Left ventricle myocardium inferior (tissue), 1 donor: ENCODE measurements at regions not wholly inside any gene's neighbourhood (a gene's known extent, or its start where the extent isn't known, plus 50 kb on each side); places are given as distances from the start of the nearest gene placed in this dataset.

Source experiments
- DNase-seq: peaks from one replicate; pipeline ENCODE4 v3.0.0-alpha.2; 2020
- H3K27ac ChIP-seq: fragments of 200-600 bp; replicated peaks from 2 replicates; pipeline ENCODE4 v1.8.0; 2021
- H3K27me3 ChIP-seq: fragments of 200-600 bp; 2 replicates; pipeline ENCODE4 v1.8.0; 2021; ENCODE audit warnings: low read depth
- H3K36me3 ChIP-seq: fragments of 200-600 bp; 2 replicates; pipeline ENCODE4 v1.8.0; 2021
- H3K4me1 ChIP-seq: fragments of 200-600 bp; 2 replicates; pipeline ENCODE4 v1.8.0; 2021
- H3K4me3 ChIP-seq: fragments of 200-600 bp; 2 replicates; pipeline ENCODE4 v1.8.0; 2021; ENCODE audit warnings: mild to moderate bottlenecking, moderate library complexity
- H3K9me3 ChIP-seq: fragments of 200-600 bp; replicated peaks from 2 replicates; pipeline ENCODE4 v1.8.0; 2021
- CTCF ChIP-seq: fragments of 200-600 bp; IDR thresholded peaks from 2 replicates; pipeline ENCODE4 v1.8.0; 2021; ENCODE audit warnings: antibody characterized with exemption, mild to moderate bottlenecking, borderline replicate concordance
- intact Hi-C: fragments of 100-400 bp; cut with micrococcal nuclease; formaldehyde crosslinking; loops from one replicate; pipeline ENCODE4 v1.11.0; 2022
- donor health status: DM: no; HTN: yes; CAD: no; lungs with severe emphysema.

- intact Hi-C loops: no loop called here
Observed at GRCh38 chr12:38158428-38159091, 158.0 kb upstream of the ALG10B start.

GRCh38 chr12:38159092-38159551, 157.5 kb upstream of the ALG10B start:
- no peak overlapping the region for H3K27ac ChIP-seq
- H3K9me3 ChIP-seq: peaks cover 17% of the 10 kb centered on the region
- intact Hi-C loops: no loop called here
- TF ChIP-seq CTCF: no peak
- no peak for DNase-seq
- H3K4me1 ChIP-seq: no peaks in the 10 kb centered on the region
- H3K36me3 ChIP-seq: no peaks in the 10 kb centered on the region
- peaks cover 3% of the 10 kb centered on the region for H3K27me3 ChIP-seq
- no peak overlapping the region for H3K4me3 ChIP-seq

More at GRCh38 chr12:38158428-38159091, 158.0 kb upstream of the ALG10B start:
- Histone ChIP-seq H3K27me3 (peaks cover 3% of the 10 kb centered on the region), H3K4me3 (no peak overlapping the region), H3K36me3 (no peaks in the 10 kb centered on the region), H3K4me1 (no peaks in the 10 kb centered on the region), H3K27ac (no peak overlapping the region), H3K9me3 (peaks cover 15% of the 10 kb centered on the region)
- no peak for DNase-seq
- TF ChIP-seq CTCF: no peak

GRCh38 chr12:38159591-38160317, 156.8 kb upstream of the ALG10B start:
- no peak overlapping the region for H3K4me3 ChIP-seq
- no peak for DNase-seq
- H3K27me3 ChIP-seq: peaks cover 3% of the 10 kb centered on the region
- H3K27ac ChIP-seq: no peak overlapping the region
- H3K9me3 ChIP-seq: peaks cover 17% of the 10 kb centered on the region
- H3K36me3 ChIP-seq: no peaks in the 10 kb centered on the region
- no peak for TF ChIP-seq CTCF
- H3K4me1 ChIP-seq: no peaks in the 10 kb centered on the region
- intact Hi-C loops: no loop called here

- DNase-seq: no peak
- H3K27me3 ChIP-seq: peaks cover 3% of the 10 kb centered on the region
- H3K27ac ChIP-seq: no peak overlapping the region
- no peaks in the 10 kb centered on the region for H3K36me3 ChIP-seq
- H3K4me3 ChIP-seq: no peak overlapping the region
- H3K9me3 ChIP-seq: peaks cover 17% of the 10 kb centered on the region
- intact Hi-C loops: no loop called here
- no peaks in the 10 kb centered on the region for H3K4me1 ChIP-seq
- TF ChIP-seq CTCF: no peak
Observed at GRCh38 chr12:38160318-38161122, 156.1 kb upstream of the ALG10B start.

GRCh38 chr12:38161123-38162000, 155.2 kb upstream of the ALG10B start:
- H3K27me3 ChIP-seq: peaks cover 3% of the 10 kb centered on the region
- no peak for TF ChIP-seq CTCF
- H3K36me3 ChIP-seq: no peaks in the 10 kb centered on the region
- no peak overlapping the region for H3K4me3 ChIP-seq
- no peak overlapping the region for H3K27ac ChIP-seq
- H3K4me1 ChIP-seq: no peaks in the 10 kb centered on the region
- DNase-seq: no peak
- intact Hi-C loops: no loop called here
- H3K9me3 ChIP-seq: peaks cover 17% of the 10 kb centered on the region
